Kidney (tissue), 13 donors: ENCODE measurements at regions not wholly inside any gene's neighbourhood (a gene's known extent, or its start where the extent isn't known, plus 50 kb on each side); places are given as distances from the start of the nearest gene placed in this dataset.

ENCODE experiments used
- DNase-seq, 5 donors: peaks; one replicate each; pipeline ENCODE4 v3.0.0-alpha.2; 2013 to 2020
- FAIRE-seq: peaks from 2 replicates; lab custom pipeline; 2012; peaks lifted over from hg19 to GRCh38; lab: Jason Lieb, UNC
- H3K27ac ChIP-seq, 2 donors: one replicate each; pipeline ENCODE4 v1.7.0; 2013; ENCODE audit warnings: low read depth in 2 of 2, low read length in 2 of 2, inconsistent platforms in 1 of 2
- H3K27me3 ChIP-seq: one replicate; pipeline ENCODE4 v1.7.1; 2013; ENCODE audit warnings: low read length, inconsistent platforms; ENCODE audit not compliant: control insufficient read depth, insufficient read depth
- H3K36me3 ChIP-seq, 3 donors: one replicate each; pipeline versions ENCODE4 v1.7.0 to v1.7.1; 2013; ENCODE audit warnings: low read length in 3 of 3, control low read depth in 1 of 3, inconsistent platforms in 1 of 3; ENCODE audit not compliant: insufficient read depth in 3 of 3, control insufficient read depth in 2 of 3
- H3K4me1 ChIP-seq, 3 donors: one replicate each; pipeline versions ENCODE4 v1.7.0 to v1.7.1; 2013; ENCODE audit warnings: low read length in 3 of 3, inconsistent platforms in 1 of 3, low read depth in 1 of 3; ENCODE audit not compliant: control insufficient read depth in 2 of 3, insufficient read depth in 2 of 3
- H3K4me3 ChIP-seq, 3 donors: one replicate each; pipeline versions ENCODE4 v1.7.0 to v1.8.1; 2013; ENCODE audit warnings: low read length in 3 of 3, control low read depth in 1 of 3, inconsistent platforms in 1 of 3
- H3K9ac ChIP-seq, 3 donors: one replicate each; pipeline versions ENCODE4 v1.7.0 to v1.7.1; 2013; ENCODE audit warnings: low read length in 3 of 3, control low read depth in 1 of 3, inconsistent platforms in 1 of 3
- H3K9me3 ChIP-seq, 3 donors: one replicate each; pipeline versions ENCODE4 v1.7.0 to v1.7.1; 2013; ENCODE audit warnings: low read length in 3 of 3, control low read depth in 1 of 3, inconsistent platforms in 1 of 3; ENCODE audit not compliant: control insufficient read depth in 2 of 3, insufficient read depth in 1 of 3
- intact Hi-C: fragments of 100-400 bp; cut with DNase I; formaldehyde crosslinking; loops from one replicate; pipeline ENCODE4 v1.11.1; 2022
- TF ChIP-seq, protein P1 (sequence below): IDR thresholded peaks from 3 replicates; pipeline ENCODE4 v1.5.1; 2012; ENCODE audit warnings: mild to moderate bottlenecking, moderate library complexity, borderline replicate concordance; ENCODE audit not compliant: insufficient read depth; ENCODE audit errors: extremely low read depth
- donor health status: control.
- donor health status: control.
- donor health status: control.
- donor health status: control.
- donor health status: control.
- donor health status: DM: yes; HTN: yes; CAD: no.
- donor health status: Normal renal cell carcinoma (clear cell type).

GRCh38 chr18:67331857-67332256 lies 184.7 kb downstream of the DSEL start:
- Histone ChIP-seq H3K4me3 (no peak overlapping the region), H3K27ac (no peak overlapping the region)
- TF ChIP-seq, protein P1, sequence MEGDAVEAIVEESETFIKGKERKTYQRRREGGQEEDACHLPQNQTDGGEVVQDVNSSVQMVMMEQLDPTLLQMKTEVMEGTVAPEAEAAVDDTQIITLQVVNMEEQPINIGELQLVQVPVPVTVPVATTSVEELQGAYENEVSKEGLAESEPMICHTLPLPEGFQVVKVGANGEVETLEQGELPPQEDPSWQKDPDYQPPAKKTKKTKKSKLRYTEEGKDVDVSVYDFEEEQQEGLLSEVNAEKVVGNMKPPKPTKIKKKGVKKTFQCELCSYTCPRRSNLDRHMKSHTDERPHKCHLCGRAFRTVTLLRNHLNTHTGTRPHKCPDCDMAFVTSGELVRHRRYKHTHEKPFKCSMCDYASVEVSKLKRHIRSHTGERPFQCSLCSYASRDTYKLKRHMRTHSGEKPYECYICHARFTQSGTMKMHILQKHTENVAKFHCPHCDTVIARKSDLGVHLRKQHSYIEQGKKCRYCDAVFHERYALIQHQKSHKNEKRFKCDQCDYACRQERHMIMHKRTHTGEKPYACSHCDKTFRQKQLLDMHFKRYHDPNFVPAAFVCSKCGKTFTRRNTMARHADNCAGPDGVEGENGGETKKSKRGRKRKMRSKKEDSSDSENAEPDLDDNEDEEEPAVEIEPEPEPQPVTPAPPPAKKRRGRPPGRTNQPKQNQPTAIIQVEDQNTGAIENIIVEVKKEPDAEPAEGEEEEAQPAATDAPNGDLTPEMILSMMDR: no peak

DNA sequence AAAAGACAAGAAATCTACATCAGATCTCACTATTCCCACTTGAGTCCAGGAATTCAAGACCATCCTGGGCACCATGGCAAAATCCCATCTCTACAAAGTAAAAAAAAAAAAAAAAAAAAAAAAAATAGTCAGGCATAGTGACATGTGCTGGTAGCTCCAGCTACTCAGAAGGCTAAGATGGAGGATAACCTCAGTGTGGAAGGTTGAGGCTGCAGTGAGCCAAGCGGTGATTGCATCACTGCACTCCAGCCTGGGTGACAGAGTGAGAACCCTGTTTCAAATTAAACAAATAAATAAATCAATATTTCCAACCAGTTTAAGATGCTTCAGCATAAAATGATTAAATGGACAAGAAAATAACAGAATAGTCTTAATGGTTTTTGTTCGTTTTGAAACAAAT lies 197.4 kb downstream of the DSEL start:
- Histone ChIP-seq H3K27me3 (no peaks in the 10 kb centered on the region), H3K9ac (no peak overlapping the region), H3K9me3 (no peaks in the 10 kb centered on the region), H3K4me1 (no peaks in the 10 kb centered on the region), H3K27ac (no peak overlapping the region), H3K4me3 (no peak overlapping the region), H3K36me3 (no peaks in the 10 kb centered on the region)
- DNase-seq: no peak
- TF ChIP-seq, protein P1: no peak
- no peak for FAIRE-seq
- intact Hi-C loops: no loop called here

More at GRCh38 chr18:67331857-67332256, 184.7 kb downstream of the DSEL start:
- intact Hi-C loops: no loop called here
- no peaks in the 10 kb centered on the region for H3K36me3 ChIP-seq
- no peaks in the 10 kb centered on the region for H3K27me3 ChIP-seq
- DNase-seq (no peak), FAIRE-seq (no peak)
- no peaks in the 10 kb centered on the region for H3K9me3 ChIP-seq
- H3K9ac ChIP-seq: no peak overlapping the region
- H3K4me1 ChIP-seq: no peaks in the 10 kb centered on the region

GRCh38 chr18:67318651-67319050 lies 197.9 kb downstream of the DSEL start:
- H3K27me3 ChIP-seq: no peaks in the 10 kb centered on the region
- intact Hi-C loops: no loop called here
- no peaks in the 10 kb centered on the region for H3K9me3 ChIP-seq
- no peaks in the 10 kb centered on the region for H3K4me1 ChIP-seq
- no peak overlapping the region for H3K9ac ChIP-seq
- TF ChIP-seq, protein P1: no peak
- no peak overlapping the region for H3K27ac ChIP-seq
- no peak overlapping the region for H3K4me3 ChIP-seq
- DNase-seq (no peak), FAIRE-seq (no peak)
- H3K36me3 ChIP-seq: no peaks in the 10 kb centered on the region

DNA sequence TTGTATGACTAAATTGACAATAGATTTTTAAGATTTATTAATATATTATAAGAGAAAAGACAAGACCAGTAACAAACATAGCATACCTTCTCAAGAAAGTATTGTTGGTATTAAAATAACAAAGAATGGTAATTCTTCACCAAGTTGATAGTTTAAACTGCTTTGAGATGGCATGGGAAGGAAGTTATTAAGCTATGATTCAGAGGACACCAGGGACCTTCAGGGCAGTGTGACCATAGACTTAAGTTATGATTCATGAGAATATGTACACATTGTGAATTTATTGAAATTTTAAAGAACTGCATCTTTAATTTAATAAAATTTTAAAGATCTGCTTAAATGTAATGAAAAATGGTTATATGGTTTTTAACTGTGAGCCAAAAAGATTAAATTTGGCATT lies 205.7 kb downstream of the DSEL start:
- FAIRE-seq: no peak
- Histone ChIP-seq H3K36me3 (no peaks in the 10 kb centered on the region), H3K27ac (no peak overlapping the region), H3K27me3 (no peaks in the 10 kb centered on the region), H3K9ac (no peak overlapping the region), H3K4me3 (no peak overlapping the region), H3K4me1 (no peaks in the 10 kb centered on the region), H3K9me3 (no peaks in the 10 kb centered on the region)
- TF ChIP-seq, protein P1: no peak
- no peak for DNase-seq
- intact Hi-C loops: no loop called here
